ENCODE measurements at regions not wholly inside any gene's neighbourhood (a gene's known extent, or its start where the extent isn't known, plus 50 kb on each side); places are given as distances from the start of the nearest gene placed in this dataset.

DNA sequence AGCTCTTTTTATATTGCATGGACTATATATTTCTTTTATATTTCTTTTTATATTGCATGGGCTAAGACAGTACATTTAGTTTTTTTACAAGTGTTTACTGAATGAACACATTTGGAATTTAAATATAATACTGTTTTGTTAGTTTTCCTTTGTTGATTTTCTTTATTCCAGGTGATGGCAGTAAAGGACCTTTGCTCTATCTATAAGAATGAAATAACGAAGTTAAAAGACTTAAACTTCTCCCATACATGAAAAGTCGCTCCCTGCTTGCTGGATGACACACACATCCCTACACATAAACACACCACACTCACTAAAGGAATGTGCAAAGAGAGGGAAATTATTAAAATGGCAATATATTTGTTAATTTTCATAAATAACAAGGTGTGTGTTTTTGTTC is 102.5 kb upstream of the ANXA10 start:
- WGBS (ENCODE audit: low lambda C conversion rate), result 2% methylated on average over 2 of the region's 2 CpGs
- TF ChIP-seq, protein P1, sequence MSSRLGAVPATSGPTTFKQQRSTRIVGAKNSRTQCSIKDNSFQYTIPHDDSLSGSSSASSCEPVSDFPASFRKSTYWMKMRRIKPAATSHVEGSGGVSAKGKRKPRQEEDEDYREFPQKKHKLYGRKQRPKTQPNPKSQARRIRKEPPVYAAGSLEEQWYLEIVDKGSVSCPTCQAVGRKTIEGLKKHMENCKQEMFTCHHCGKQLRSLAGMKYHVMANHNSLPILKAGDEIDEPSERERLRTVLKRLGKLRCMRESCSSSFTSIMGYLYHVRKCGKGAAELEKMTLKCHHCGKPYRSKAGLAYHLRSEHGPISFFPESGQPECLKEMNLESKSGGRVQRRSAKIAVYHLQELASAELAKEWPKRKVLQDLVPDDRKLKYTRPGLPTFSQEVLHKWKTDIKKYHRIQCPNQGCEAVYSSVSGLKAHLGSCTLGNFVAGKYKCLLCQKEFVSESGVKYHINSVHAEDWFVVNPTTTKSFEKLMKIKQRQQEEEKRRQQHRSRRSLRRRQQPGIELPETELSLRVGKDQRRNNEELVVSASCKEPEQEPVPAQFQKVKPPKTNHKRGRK (CRISPR knock-in tag; IDR thresholded peaks at IDR 0.05), result no peak
- TF ChIP-seq, protein P2, sequence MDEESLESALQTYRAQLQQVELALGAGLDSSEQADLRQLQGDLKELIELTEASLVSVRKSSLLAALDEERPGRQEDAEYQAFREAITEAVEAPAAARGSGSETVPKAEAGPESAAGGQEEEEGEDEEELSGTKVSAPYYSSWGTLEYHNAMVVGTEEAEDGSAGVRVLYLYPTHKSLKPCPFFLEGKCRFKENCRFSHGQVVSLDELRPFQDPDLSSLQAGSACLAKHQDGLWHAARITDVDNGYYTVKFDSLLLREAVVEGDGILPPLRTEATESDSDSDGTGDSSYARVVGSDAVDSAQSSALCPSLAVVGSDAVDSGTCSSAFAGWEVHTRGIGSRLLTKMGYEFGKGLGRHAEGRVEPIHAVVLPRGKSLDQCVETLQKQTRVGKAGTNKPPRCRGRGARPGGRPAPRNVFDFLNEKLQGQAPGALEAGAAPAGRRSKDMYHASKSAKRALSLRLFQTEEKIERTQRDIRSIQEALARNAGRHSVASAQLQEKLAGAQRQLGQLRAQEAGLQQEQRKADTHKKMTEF (CRISPR knock-in tag; IDR thresholded peaks at IDR 0.05), result no peak
- TF ChIP-seq, protein P3, sequence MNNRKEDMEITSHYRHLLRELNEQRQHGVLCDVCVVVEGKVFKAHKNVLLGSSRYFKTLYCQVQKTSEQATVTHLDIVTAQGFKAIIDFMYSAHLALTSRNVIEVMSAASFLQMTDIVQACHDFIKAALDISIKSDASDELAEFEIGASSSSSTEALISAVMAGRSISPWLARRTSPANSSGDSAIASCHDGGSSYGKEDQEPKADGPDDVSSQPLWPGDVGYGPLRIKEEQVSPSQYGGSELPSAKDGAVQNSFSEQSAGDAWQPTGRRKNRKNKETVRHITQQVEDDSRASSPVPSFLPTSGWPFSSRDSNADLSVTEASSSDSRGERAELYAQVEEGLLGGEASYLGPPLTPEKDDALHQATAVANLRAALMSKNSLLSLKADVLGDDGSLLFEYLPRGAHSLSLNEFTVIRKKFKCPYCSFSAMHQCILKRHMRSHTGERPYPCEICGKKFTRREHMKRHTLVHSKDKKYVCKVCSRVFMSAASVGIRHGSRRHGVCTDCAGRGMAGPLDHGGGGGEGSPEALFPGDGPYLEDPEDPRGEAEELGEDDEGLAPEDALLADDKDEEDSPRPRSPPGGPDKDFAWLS (CRISPR knock-in tag; IDR thresholded peaks at IDR 0.05; ENCODE audit: borderline replicate concordance), result no peak
- TF ChIP-seq, protein P4, sequence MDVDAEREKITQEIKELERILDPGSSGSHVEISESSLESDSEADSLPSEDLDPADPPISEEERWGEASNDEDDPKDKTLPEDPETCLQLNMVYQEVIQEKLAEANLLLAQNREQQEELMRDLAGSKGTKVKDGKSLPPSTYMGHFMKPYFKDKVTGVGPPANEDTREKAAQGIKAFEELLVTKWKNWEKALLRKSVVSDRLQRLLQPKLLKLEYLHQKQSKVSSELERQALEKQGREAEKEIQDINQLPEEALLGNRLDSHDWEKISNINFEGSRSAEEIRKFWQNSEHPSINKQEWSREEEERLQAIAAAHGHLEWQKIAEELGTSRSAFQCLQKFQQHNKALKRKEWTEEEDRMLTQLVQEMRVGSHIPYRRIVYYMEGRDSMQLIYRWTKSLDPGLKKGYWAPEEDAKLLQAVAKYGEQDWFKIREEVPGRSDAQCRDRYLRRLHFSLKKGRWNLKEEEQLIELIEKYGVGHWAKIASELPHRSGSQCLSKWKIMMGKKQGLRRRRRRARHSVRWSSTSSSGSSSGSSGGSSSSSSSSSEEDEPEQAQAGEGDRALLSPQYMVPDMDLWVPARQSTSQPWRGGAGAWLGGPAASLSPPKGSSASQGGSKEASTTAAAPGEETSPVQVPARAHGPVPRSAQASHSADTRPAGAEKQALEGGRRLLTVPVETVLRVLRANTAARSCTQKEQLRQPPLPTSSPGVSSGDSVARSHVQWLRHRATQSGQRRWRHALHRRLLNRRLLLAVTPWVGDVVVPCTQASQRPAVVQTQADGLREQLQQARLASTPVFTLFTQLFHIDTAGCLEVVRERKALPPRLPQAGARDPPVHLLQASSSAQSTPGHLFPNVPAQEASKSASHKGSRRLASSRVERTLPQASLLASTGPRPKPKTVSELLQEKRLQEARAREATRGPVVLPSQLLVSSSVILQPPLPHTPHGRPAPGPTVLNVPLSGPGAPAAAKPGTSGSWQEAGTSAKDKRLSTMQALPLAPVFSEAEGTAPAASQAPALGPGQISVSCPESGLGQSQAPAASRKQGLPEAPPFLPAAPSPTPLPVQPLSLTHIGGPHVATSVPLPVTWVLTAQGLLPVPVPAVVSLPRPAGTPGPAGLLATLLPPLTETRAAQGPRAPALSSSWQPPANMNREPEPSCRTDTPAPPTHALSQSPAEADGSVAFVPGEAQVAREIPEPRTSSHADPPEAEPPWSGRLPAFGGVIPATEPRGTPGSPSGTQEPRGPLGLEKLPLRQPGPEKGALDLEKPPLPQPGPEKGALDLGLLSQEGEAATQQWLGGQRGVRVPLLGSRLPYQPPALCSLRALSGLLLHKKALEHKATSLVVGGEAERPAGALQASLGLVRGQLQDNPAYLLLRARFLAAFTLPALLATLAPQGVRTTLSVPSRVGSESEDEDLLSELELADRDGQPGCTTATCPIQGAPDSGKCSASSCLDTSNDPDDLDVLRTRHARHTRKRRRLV (CRISPR knock-in tag; IDR thresholded peaks at IDR 0.05), result no peak
- TF ChIP-seq ZNF724P (CRISPR knock-in tag; IDR thresholded peaks at IDR 0.05; ENCODE audit: borderline replicate concordance) (no peak), ZNF253 (CRISPR knock-in tag; IDR thresholded peaks at IDR 0.05; ENCODE audit: borderline replicate concordance) (no peak), ZNF670 (CRISPR knock-in tag; IDR thresholded peaks at IDR 0.05; ENCODE audit: borderline replicate concordance) (no peak), HNRNPL (IDR thresholded peaks at IDR 0.05; ENCODE audit: low read depth, low read length) (no peak), FOXJ3 (CRISPR knock-in tag; IDR thresholded peaks at IDR 0.05; ENCODE audit: borderline replicate concordance) (no peak), HNRNPH1 (optimal IDR thresholded peaks at IDR 0.05; ENCODE audit: low read depth, low read length) (no peak), SMAD9 (CRISPR knock-in tag; IDR thresholded peaks at IDR 0.05) (no peak), ZNF629 (CRISPR knock-in tag; conservative IDR thresholded peaks at IDR 0.05) (no peak), TBL1XR1 (IDR thresholded peaks at IDR 0.05; ENCODE audit: borderline replicate concordance, low read length, partially characterized antibody) (no peak)
- Histone ChIP-seq H3K27ac (ENCODE audit: extremely low read length, insufficient read depth, low read length) (no peak overlapping the region), H2AFZ (ENCODE audit: low read length) (no peak overlapping the region), H3K9ac (ENCODE audit: insufficient read depth, low read depth, low read length) (no peak overlapping the region), H3K4me3 (replicated peaks in 1 of 3; ENCODE audit: insufficient read depth in 1 of 3, low read depth in 2 of 3, low read length in 3 of 3) (no peak overlapping the region), H3K27me3 (ENCODE audit: control insufficient read depth in 1 of 2, insufficient read depth in 2 of 2, low read length in 2 of 2) (no peaks in the 10 kb centered on the region), H4K20me1 (ENCODE audit: insufficient read depth, low read length) (no peaks in the 10 kb centered on the region), H3K36me3 (replicated peaks in 1 of 2; ENCODE audit: control insufficient read depth in 1 of 2, insufficient read depth in 2 of 2, low read length in 2 of 2) (no peaks in the 10 kb centered on the region), H3K4me2 (ENCODE audit: low read depth, low read length) (no peak overlapping the region), H3K4me1 (ENCODE audit: insufficient read depth, low read length) (no peaks in the 10 kb centered on the region), H3K9me3 (ENCODE audit: low read length) (peaks cover 64% of the 10 kb centered on the region), H3K79me2 (ENCODE audit: insufficient read depth, low read length) (no peaks in the 10 kb centered on the region)
- intact Hi-C loops (cut with micrococcal nuclease; ENCODE audit: unreplicated experiment), result no loop called here
- BruUV-seq (replicated peaks), result no TSS peak
- in situ Hi-C loops (cut with HindIII; ENCODE audit: extremely low pct_ligation_motif_present, low pct_unique_long_range_greater_than_20kb), result no loop called here
- no peak for ATAC-seq
- DNase-seq (ENCODE audit: low spot score), result no peak
- ChIA-PET CTCF (ENCODE audit: low intra/inter-chr PET ratio, low total read pairs) (no interaction called here), POLR2A (no interaction called here)
- no peak for FAIRE-seq

Data from HepG2 (cell line).